Tibial nerve (tissue), 4 donors: ENCODE measurements at regions not wholly inside any gene's neighbourhood (a gene's known extent, or its start where the extent isn't known, plus 50 kb on each side); places are given as distances from the start of the nearest gene placed in this dataset.

Experiments used
- EP300 ChIP-seq, 2 donors: sonication (generic); formaldehyde crosslinking; IDR thresholded peaks; one replicate each; pipeline ENCODE4 v1.6.1; 2017; ENCODE audit warnings: antibody characterized with exemption in 2 of 2, mild to moderate bottlenecking in 1 of 2
- TF ChIP-seq, protein P1 (sequence below), 5 experiments: fragments of 200-600 bp in 3 of 5; fragments of 450-650 bp in 2 of 5; sonication (generic) in 3 of 5; IDR thresholded peaks; one replicate each; pipeline ENCODE4 v1.5.1; 2016 to 2019; ENCODE audit warnings: antibody characterized with exemption in 5 of 5, mild to moderate bottlenecking in 3 of 5, moderate library complexity in 2 of 5

GRCh38 chrX:125395626-125396025, 76.0 kb downstream of the TEX13C start:
- TF ChIP-seq, protein P1, sequence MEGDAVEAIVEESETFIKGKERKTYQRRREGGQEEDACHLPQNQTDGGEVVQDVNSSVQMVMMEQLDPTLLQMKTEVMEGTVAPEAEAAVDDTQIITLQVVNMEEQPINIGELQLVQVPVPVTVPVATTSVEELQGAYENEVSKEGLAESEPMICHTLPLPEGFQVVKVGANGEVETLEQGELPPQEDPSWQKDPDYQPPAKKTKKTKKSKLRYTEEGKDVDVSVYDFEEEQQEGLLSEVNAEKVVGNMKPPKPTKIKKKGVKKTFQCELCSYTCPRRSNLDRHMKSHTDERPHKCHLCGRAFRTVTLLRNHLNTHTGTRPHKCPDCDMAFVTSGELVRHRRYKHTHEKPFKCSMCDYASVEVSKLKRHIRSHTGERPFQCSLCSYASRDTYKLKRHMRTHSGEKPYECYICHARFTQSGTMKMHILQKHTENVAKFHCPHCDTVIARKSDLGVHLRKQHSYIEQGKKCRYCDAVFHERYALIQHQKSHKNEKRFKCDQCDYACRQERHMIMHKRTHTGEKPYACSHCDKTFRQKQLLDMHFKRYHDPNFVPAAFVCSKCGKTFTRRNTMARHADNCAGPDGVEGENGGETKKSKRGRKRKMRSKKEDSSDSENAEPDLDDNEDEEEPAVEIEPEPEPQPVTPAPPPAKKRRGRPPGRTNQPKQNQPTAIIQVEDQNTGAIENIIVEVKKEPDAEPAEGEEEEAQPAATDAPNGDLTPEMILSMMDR (IDR thresholded peaks at IDR 0.05), result no peak
- no peak for TF ChIP-seq EP300 (IDR thresholded peaks at IDR 0.05)
